ENCODE measurements at regions not wholly inside any gene's neighbourhood (a gene's known extent, or its start where the extent isn't known, plus 50 kb on each side); places are given as distances from the start of the nearest gene placed in this dataset.

DNA sequence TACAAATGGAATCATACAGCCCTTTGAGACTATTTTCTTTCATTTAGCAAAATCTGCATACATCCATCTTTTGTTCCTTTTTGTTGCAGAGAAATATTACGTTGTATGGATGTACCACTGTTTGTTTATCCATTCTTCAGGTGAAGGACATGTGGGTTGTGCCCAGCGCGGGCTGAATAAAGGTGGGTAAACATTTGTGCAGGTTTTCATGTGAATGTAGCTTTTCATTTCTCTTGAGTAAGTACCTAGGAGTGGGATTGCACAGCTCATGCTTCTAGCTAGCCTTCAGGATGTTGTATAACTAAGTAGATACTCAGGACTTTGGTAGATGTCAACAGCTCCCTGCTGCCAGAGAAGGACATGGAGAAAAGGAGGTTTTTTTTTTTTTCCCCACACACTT, 50.6 kb upstream of the SPRED2 start:
- DNase-seq: no peak

Data from stimulated activated CD4-positive, alpha-beta T cell treated with anti-CD3 and anti-CD28 coated beads, Interleukin-4, amount 100 ng/mL, for 24 hours (primary cell).